ENCODE measurements at regions not wholly inside any gene's neighbourhood (a gene's known extent, or its start where the extent isn't known, plus 50 kb on each side); places are given as distances from the start of the nearest gene placed in this dataset.

DNA sequence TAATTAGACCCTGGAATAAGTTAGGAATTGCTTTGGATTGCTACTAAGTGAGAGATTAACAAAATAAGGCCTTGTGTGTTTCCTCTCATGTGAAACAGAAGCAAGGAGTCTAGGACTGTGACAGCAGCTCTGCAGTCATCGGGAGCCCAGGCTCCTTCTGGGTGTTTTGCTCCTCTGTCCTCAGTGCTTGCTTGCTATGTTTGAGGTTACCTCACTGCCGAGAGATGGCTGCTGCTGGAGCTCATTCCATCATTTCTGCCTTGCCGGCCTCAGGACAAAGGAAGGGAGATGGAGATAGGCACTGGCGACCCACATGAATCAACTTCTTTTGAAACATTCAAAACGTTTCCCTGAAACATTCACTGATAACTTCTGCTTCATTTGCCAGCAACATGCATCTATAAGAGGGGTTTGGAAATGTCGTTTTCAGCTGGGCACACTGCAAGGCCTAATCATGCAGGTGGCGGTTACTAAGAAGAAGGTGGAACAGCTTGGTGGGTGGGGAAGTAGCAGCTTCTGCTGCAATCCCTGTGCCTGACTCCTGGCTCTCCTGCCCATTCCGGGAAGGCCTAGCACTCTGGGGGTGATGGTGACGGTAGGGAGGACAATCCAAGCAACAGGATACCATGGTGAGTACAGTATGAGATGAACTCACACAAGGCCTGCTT is 77.2 kb upstream of the CD180 start:
- ChIA-PET CTCF (interaction anchor here (1.0 kb wide), 1 partner anchor 27 kb away, joined by 3 read pairs; no protein-coding TSS in a partner anchor), POLR2A (no interaction called here)
- Histone ChIP-seq H3K27ac (ENCODE audit: low read depth in 2 of 2, low read length in 1 of 2) (no peak overlapping the region), H3F3A (replicated peaks; ENCODE audit: insufficient read depth) (peaks cover 7% of the 10 kb centered on the region), H3K9me3 (no peaks in the 10 kb centered on the region), H3K79me2 (ENCODE audit: insufficient read depth) (no peaks in the 10 kb centered on the region), H3K4me1 (ENCODE audit: control insufficient read depth in 1 of 2, insufficient read depth in 2 of 2, low read depth in 1 of 2, low read length in 1 of 2) (peaks cover 10 to 21% of the 10 kb centered on the region in 2 experiments; a peak in 3 of 4 replicates), H3K4me2 (no peak overlapping the region), H3K4me3 (ENCODE audit: low read depth in 2 of 2, low read length in 1 of 2) (no peak overlapping the region), H3K36me3 (replicated peaks in 1 of 2; ENCODE audit: control insufficient read depth in 1 of 2, insufficient read depth in 2 of 2, low read length in 1 of 2) (no peaks in the 10 kb centered on the region), H3K9me2 (no peaks in the 10 kb centered on the region), H4K20me1 (ENCODE audit: insufficient read depth) (no peaks in the 10 kb centered on the region), H3K27me3 (ENCODE audit: insufficient read depth) (no peaks in the 10 kb centered on the region), H2AFZ (ENCODE audit: low read depth) (no peak overlapping the region), H3K9ac (no peak overlapping the region)
- no peak for DNase-seq
- no peak for TF ChIP-seq RXRA (IDR thresholded peaks at IDR 0.05; ENCODE audit: borderline replicate concordance, low read depth)
- no peak for TF ChIP-seq YY1 (IDR thresholded peaks at IDR 0.05; ENCODE audit: low read depth)
- 82% methylated on average over 9 of the region's 9 CpGs for WGBS (ENCODE audit: low lambda C conversion rate)

DNA sequence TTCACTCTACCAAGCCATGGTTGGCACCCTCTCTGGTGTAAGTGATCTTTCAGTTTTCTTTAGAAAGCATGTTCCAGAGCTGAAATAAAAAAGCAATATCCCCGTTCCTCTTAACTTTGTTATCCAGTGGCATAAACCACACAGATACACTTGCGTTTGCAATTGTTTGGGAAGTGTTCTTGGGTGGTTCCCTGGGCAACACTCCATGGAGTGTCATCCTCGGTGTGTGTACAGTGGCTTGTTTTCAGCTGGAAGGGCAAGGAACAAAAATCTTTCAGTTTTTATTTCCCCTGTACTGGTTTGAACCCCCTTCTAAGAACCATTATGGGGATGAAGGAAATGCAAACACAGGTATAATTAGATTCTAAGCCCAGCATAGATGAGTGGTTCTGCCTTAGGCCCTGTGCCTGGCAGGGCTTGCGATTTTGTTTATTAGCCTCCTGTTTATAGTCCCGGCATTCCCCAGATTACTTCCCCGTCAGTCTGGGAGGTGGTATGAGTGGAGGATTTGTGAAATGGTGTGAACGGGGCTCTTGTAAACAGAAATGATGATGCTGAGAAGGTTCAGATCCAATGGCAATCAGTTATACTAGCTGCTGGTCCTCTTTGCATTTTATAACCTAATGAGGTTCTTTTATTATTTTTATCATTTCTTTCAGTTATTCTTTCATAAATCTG is 76.0 kb upstream of the CD180 start:
- no peak overlapping the region for H3K9ac ChIP-seq
- H3K27me3 ChIP-seq (ENCODE audit: insufficient read depth) = no peaks in the 10 kb centered on the region
- no peak for DNase-seq
- no peaks in the 10 kb centered on the region for H3K36me3 ChIP-seq (replicated peaks in 1 of 2; ENCODE audit: control insufficient read depth in 1 of 2, insufficient read depth in 2 of 2, low read length in 1 of 2)
- no peak overlapping the region for H3K4me3 ChIP-seq (ENCODE audit: low read depth in 2 of 2, low read length in 1 of 2)
- no peak for TF ChIP-seq TEAD4 (IDR thresholded peaks at IDR 0.05; ENCODE audit: borderline replicate concordance, insufficient read depth)
- H3K27ac ChIP-seq (ENCODE audit: low read depth in 2 of 2, low read length in 1 of 2) = no peak overlapping the region
- POLR2A ChIA-PET = no interaction called here
- no peak overlapping the region for H3K4me2 ChIP-seq
- peaks cover 18% of the 10 kb centered on the region for H3F3A ChIP-seq (replicated peaks; ENCODE audit: insufficient read depth)
- H3K9me3 ChIP-seq = no peaks in the 10 kb centered on the region
- H3K4me1 ChIP-seq (ENCODE audit: control insufficient read depth in 1 of 2, insufficient read depth in 2 of 2, low read depth in 1 of 2, low read length in 1 of 2) = peaks cover 19 to 33% of the 10 kb centered on the region in 2 experiments
- CTCF ChIA-PET = interaction anchor here (1.0 to 1.7 kb wide), 2 partner anchors 26 to 34 kb away, joined by 3 to 8 read pairs; no protein-coding TSS in a partner anchor
- no peaks in the 10 kb centered on the region for H4K20me1 ChIP-seq (ENCODE audit: insufficient read depth)
- no peak overlapping the region for H2AFZ ChIP-seq (ENCODE audit: low read depth)
- WGBS (ENCODE audit: low lambda C conversion rate) = 65% methylated on average over 7 of the region's 7 CpGs
- no peaks in the 10 kb centered on the region for H3K79me2 ChIP-seq (ENCODE audit: insufficient read depth)
- no peaks in the 10 kb centered on the region for H3K9me2 ChIP-seq

DNA sequence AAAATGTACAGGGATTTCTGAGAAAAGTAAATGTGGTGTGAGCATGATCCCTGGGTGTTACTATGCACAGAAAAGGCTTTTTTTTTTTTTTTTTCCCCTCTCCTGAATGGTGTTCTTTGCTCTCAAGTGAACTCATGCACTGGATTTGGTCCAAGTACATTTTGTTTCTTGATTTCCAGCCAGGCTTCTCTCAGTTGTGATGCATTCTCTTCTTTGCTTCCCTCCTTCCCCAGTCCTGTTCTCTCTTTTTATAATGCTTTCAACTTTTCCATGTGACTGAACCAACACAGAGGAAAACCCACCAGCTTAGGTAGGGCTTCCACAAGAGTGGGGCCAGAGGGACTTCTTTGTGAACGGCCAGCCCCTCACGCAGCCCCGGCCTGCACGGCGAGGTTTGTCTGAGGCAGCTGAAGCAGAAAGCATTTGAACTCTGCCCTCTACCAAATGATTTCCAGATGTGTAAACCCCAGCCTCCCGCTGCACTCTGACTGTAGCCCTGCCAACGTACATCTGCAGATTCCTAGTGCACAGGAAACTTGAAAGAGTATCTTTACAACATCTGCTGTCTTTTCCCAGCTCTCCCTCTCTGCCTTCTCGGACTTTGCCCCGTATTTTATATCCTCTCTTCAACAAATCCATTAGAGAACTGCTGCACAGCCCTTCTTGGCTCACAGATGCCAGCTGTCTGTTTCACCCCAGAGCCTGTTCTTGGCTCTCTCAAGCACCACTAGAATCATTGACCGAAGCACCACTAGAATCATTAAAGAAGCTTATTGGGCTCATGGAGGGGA is 71.8 kb upstream of the CD180 start:
- H3K9me3 ChIP-seq = no peaks in the 10 kb centered on the region
- peak overlapping the region; percentile 28 to 36; a peak in 3 of 4 replicates for H3K4me3 ChIP-seq (ENCODE audit: low read depth in 2 of 2, low read length in 1 of 2)
- H3K79me2 ChIP-seq (ENCODE audit: insufficient read depth) = no peaks in the 10 kb centered on the region
- H3K27ac ChIP-seq (ENCODE audit: low read depth in 2 of 2, low read length in 1 of 2) = peak overlapping the region; percentile 82 to 100
- H3F3A ChIP-seq (replicated peaks; ENCODE audit: insufficient read depth) = peaks cover 18% of the 10 kb centered on the region
- ChIA-PET POLR2A (interaction anchor here (0.7 to 1.4 kb wide), 4 partner anchors 18 to 93 kb away, joined by 3 to 7 read pairs (median 4); no protein-coding TSS in a partner anchor), CTCF (interaction anchor here (0.8 to 2.5 kb wide), 6 partner anchors 22 to 1018 kb away, joined by 3 to 14 read pairs (median 3); no protein-coding TSS in a partner anchor)
- no peaks in the 10 kb centered on the region for H3K9me2 ChIP-seq
- no peaks in the 10 kb centered on the region for H4K20me1 ChIP-seq (ENCODE audit: insufficient read depth)
- 2% methylated on average over 10 of the region's 10 CpGs for WGBS (ENCODE audit: low lambda C conversion rate)
- H3K9ac ChIP-seq = no peak overlapping the region; the same call in 1 of the 2 replicates
- H3K27me3 ChIP-seq (ENCODE audit: insufficient read depth) = no peaks in the 10 kb centered on the region
- H3K4me2 ChIP-seq = peak overlapping the region; percentile 80
- peaks cover 26 to 39% of the 10 kb centered on the region in 2 experiments for H3K4me1 ChIP-seq (ENCODE audit: control insufficient read depth in 1 of 2, insufficient read depth in 2 of 2, low read depth in 1 of 2, low read length in 1 of 2)
- peak overlapping the region; percentile 80 for H2AFZ ChIP-seq (ENCODE audit: low read depth)
- H3K36me3 ChIP-seq (replicated peaks in 1 of 2; ENCODE audit: control insufficient read depth in 1 of 2, insufficient read depth in 2 of 2, low read length in 1 of 2) = no peaks in the 10 kb centered on the region
- peak; percentile 72 for DNase-seq
- TF ChIP-seq, protein P1, sequence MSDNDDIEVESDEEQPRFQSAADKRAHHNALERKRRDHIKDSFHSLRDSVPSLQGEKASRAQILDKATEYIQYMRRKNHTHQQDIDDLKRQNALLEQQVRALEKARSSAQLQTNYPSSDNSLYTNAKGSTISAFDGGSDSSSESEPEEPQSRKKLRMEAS (IDR thresholded peaks at IDR 0.05; ENCODE audit: low read depth) = no peak; the same call in 1 of the 2 replicates
- peak; percentile 99 for TF ChIP-seq TCF12 (IDR thresholded peaks at IDR 0.05)
- peak; percentile 79 for TF ChIP-seq FOXJ3 (CRISPR knock-in tag; IDR thresholded peaks at IDR 0.05)
- TF ChIP-seq EP300 (IDR thresholded peaks at IDR 0.05; ENCODE audit: borderline replicate concordance in 1 of 2, low read depth in 1 of 2, low read length in 1 of 2) = peak; percentile 75
- TF ChIP-seq, protein P2, sequence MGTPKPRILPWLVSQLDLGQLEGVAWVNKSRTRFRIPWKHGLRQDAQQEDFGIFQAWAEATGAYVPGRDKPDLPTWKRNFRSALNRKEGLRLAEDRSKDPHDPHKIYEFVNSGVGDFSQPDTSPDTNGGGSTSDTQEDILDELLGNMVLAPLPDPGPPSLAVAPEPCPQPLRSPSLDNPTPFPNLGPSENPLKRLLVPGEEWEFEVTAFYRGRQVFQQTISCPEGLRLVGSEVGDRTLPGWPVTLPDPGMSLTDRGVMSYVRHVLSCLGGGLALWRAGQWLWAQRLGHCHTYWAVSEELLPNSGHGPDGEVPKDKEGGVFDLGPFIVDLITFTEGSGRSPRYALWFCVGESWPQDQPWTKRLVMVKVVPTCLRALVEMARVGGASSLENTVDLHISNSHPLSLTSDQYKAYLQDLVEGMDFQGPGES (IDR thresholded peaks at IDR 0.05; ENCODE audit: low read depth, low read length) = no peak
- TF ChIP-seq, protein P3, sequence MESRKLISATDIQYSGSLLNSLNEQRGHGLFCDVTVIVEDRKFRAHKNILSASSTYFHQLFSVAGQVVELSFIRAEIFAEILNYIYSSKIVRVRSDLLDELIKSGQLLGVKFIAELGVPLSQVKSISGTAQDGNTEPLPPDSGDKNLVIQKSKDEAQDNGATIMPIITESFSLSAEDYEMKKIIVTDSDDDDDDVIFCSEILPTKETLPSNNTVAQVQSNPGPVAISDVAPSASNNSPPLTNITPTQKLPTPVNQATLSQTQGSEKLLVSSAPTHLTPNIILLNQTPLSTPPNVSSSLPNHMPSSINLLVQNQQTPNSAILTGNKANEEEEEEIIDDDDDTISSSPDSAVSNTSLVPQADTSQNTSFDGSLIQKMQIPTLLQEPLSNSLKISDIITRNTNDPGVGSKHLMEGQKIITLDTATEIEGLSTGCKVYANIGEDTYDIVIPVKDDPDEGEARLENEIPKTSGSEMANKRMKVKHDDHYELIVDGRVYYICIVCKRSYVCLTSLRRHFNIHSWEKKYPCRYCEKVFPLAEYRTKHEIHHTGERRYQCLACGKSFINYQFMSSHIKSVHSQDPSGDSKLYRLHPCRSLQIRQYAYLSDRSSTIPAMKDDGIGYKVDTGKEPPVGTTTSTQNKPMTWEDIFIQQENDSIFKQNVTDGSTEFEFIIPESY (IDR thresholded peaks at IDR 0.05; ENCODE audit: borderline replicate concordance, low read depth) = no peak
- peak; percentile 14; the same call in 1 of the 2 replicates for TF ChIP-seq FOSL2 (IDR thresholded peaks at IDR 0.05; ENCODE audit: borderline replicate concordance, low read depth)
- peak; percentile 79 for TF ChIP-seq NFIC (IDR thresholded peaks at IDR 0.05; ENCODE audit: borderline replicate concordance)
- peak; percentile 84 for TF ChIP-seq RCOR1 (IDR thresholded peaks at IDR 0.05; ENCODE audit: low read length)
- TF ChIP-seq MXI1 (IDR thresholded peaks at IDR 0.05; ENCODE audit: low read depth, low read length) = peak; percentile 17; the same call in 1 of the 2 replicates
- peak; percentile 37; the same call in 1 of the 2 replicates for TF ChIP-seq JUND (IDR thresholded peaks at IDR 0.05)
